ENCODE measurements at regions not wholly inside any gene's neighbourhood (a gene's known extent, or its start where the extent isn't known, plus 50 kb on each side); places are given as distances from the start of the nearest gene placed in this dataset.

- H3K4me3 ChIP-seq (ENCODE audit: low read depth in 1 of 2, low read length in 2 of 2): no peak overlapping the region
- H3K36me3 ChIP-seq (ENCODE audit: control insufficient read depth in 1 of 2, insufficient read depth in 2 of 2, low read length in 2 of 2): no peaks in the 10 kb centered on the region
- H3K4me1 ChIP-seq (ENCODE audit: control insufficient read depth in 1 of 2, insufficient read depth in 2 of 2, low read length in 2 of 2): no peaks in the 10 kb centered on the region
- no peak overlapping the region for H3K27ac ChIP-seq (ENCODE audit: low read depth, low read length)
- H3K27me3 ChIP-seq (ENCODE audit: control insufficient read depth in 1 of 2, insufficient read depth in 2 of 2, low read length in 2 of 2): no peaks in the 10 kb centered on the region
- H3K9ac ChIP-seq (ENCODE audit: low read depth in 1 of 2, low read length in 2 of 2): no peak overlapping the region
- peaks cover 0 to 10% of the 10 kb centered on the region in 2 donors for H3K9me3 ChIP-seq (ENCODE audit: control insufficient read depth in 1 of 2, low read length in 2 of 2)
Observed at GRCh38 chr18:78160961-78161656, 818.5 kb upstream of the SALL3 start.

- Histone ChIP-seq H3K27ac (ENCODE audit: low read depth, low read length) (no peak overlapping the region), H3K4me1 (ENCODE audit: control insufficient read depth in 1 of 2, insufficient read depth in 2 of 2, low read length in 2 of 2) (no peaks in the 10 kb centered on the region), H3K9ac (ENCODE audit: low read depth in 1 of 2, low read length in 2 of 2) (no peak overlapping the region), H3K27me3 (ENCODE audit: control insufficient read depth in 1 of 2, insufficient read depth in 2 of 2, low read length in 2 of 2) (no peaks in the 10 kb centered on the region), H3K9me3 (ENCODE audit: control insufficient read depth in 1 of 2, low read length in 2 of 2) (peaks cover 0 to 3% of the 10 kb centered on the region in 2 donors), H3K36me3 (ENCODE audit: control insufficient read depth in 1 of 2, insufficient read depth in 2 of 2, low read length in 2 of 2) (no peaks in the 10 kb centered on the region), H3K4me3 (ENCODE audit: low read depth in 1 of 2, low read length in 2 of 2) (no peak overlapping the region)
Observed at GRCh38 chr18:78165525-78165924, 814.1 kb upstream of the SALL3 start.

GRCh38 chr18:78168526-78168925 lies 811.1 kb upstream of the SALL3 start:
- no peak overlapping the region for H3K4me3 ChIP-seq (ENCODE audit: low read depth in 1 of 2, low read length in 2 of 2)
- H3K4me1 ChIP-seq (ENCODE audit: control insufficient read depth in 1 of 2, insufficient read depth in 2 of 2, low read length in 2 of 2): no peaks in the 10 kb centered on the region

GRCh38 chr18:78169174-78169864 lies 810.3 kb upstream of the SALL3 start:
- no peak overlapping the region for H3K9ac ChIP-seq (ENCODE audit: low read depth in 1 of 2, low read length in 2 of 2)
- no peaks in the 10 kb centered on the region for H3K36me3 ChIP-seq (ENCODE audit: control insufficient read depth in 1 of 2, insufficient read depth in 2 of 2, low read length in 2 of 2)
- H3K4me1 ChIP-seq (ENCODE audit: control insufficient read depth in 1 of 2, insufficient read depth in 2 of 2, low read length in 2 of 2): no peaks in the 10 kb centered on the region
- no peaks in the 10 kb centered on the region for H3K27me3 ChIP-seq (ENCODE audit: control insufficient read depth in 1 of 2, insufficient read depth in 2 of 2, low read length in 2 of 2)
- H3K9me3 ChIP-seq (ENCODE audit: control insufficient read depth in 1 of 2, low read length in 2 of 2): peaks cover 0 to 10% of the 10 kb centered on the region in 2 donors
- no peak overlapping the region for H3K27ac ChIP-seq (ENCODE audit: low read depth, low read length)
- H3K4me3 ChIP-seq (ENCODE audit: low read depth in 1 of 2, low read length in 2 of 2): no peak overlapping the region

More at GRCh38 chr18:78168526-78168925, 811.1 kb upstream of the SALL3 start:
- no peak overlapping the region for H3K27ac ChIP-seq (ENCODE audit: low read depth, low read length)
- no peak overlapping the region for H3K9ac ChIP-seq (ENCODE audit: low read depth in 1 of 2, low read length in 2 of 2)
- H3K9me3 ChIP-seq (ENCODE audit: control insufficient read depth in 1 of 2, low read length in 2 of 2): peaks cover 0 to 10% of the 10 kb centered on the region in 2 donors
- no peaks in the 10 kb centered on the region for H3K27me3 ChIP-seq (ENCODE audit: control insufficient read depth in 1 of 2, insufficient read depth in 2 of 2, low read length in 2 of 2)
- H3K36me3 ChIP-seq (ENCODE audit: control insufficient read depth in 1 of 2, insufficient read depth in 2 of 2, low read length in 2 of 2): no peaks in the 10 kb centered on the region

GRCh38 chr18:78171954-78172353 lies 807.7 kb upstream of the SALL3 start:
- Histone ChIP-seq H3K36me3 (ENCODE audit: control insufficient read depth in 1 of 2, insufficient read depth in 2 of 2, low read length in 2 of 2) (no peaks in the 10 kb centered on the region), H3K27me3 (ENCODE audit: control insufficient read depth in 1 of 2, insufficient read depth in 2 of 2, low read length in 2 of 2) (no peaks in the 10 kb centered on the region), H3K9ac (ENCODE audit: low read depth in 1 of 2, low read length in 2 of 2) (no peak overlapping the region), H3K9me3 (ENCODE audit: control insufficient read depth in 1 of 2, low read length in 2 of 2) (peaks cover 0 to 7% of the 10 kb centered on the region in 2 donors), H3K4me3 (ENCODE audit: low read depth in 1 of 2, low read length in 2 of 2) (no peak overlapping the region), H3K27ac (ENCODE audit: low read depth, low read length) (no peak overlapping the region), H3K4me1 (ENCODE audit: control insufficient read depth in 1 of 2, insufficient read depth in 2 of 2, low read length in 2 of 2) (no peaks in the 10 kb centered on the region)

GRCh38 chr18:78174737-78175136 lies 804.9 kb upstream of the SALL3 start:
- no peaks in the 10 kb centered on the region for H3K27me3 ChIP-seq (ENCODE audit: control insufficient read depth in 1 of 2, insufficient read depth in 2 of 2, low read length in 2 of 2)
- no peak overlapping the region for H3K27ac ChIP-seq (ENCODE audit: low read depth, low read length)
- no peak overlapping the region for H3K9ac ChIP-seq (ENCODE audit: low read depth in 1 of 2, low read length in 2 of 2)
- H3K4me3 ChIP-seq (ENCODE audit: low read depth in 1 of 2, low read length in 2 of 2): no peak overlapping the region
- no peaks in the 10 kb centered on the region for H3K4me1 ChIP-seq (ENCODE audit: control insufficient read depth in 1 of 2, insufficient read depth in 2 of 2, low read length in 2 of 2)
- H3K9me3 ChIP-seq (ENCODE audit: control insufficient read depth in 1 of 2, low read length in 2 of 2): peaks cover 0 to 9% of the 10 kb centered on the region in 2 donors
- H3K36me3 ChIP-seq (ENCODE audit: control insufficient read depth in 1 of 2, insufficient read depth in 2 of 2, low read length in 2 of 2): no peaks in the 10 kb centered on the region

GRCh38 chr18:78178812-78179211 lies 800.8 kb upstream of the SALL3 start:
- H3K9me3 ChIP-seq (ENCODE audit: control insufficient read depth in 1 of 2, low read length in 2 of 2): peaks cover 0 to 6% of the 10 kb centered on the region in 2 donors
- no peaks in the 10 kb centered on the region for H3K4me1 ChIP-seq (ENCODE audit: control insufficient read depth in 1 of 2, insufficient read depth in 2 of 2, low read length in 2 of 2)
- no peaks in the 10 kb centered on the region for H3K27me3 ChIP-seq (ENCODE audit: control insufficient read depth in 1 of 2, insufficient read depth in 2 of 2, low read length in 2 of 2)
- no peak overlapping the region for H3K9ac ChIP-seq (ENCODE audit: low read depth in 1 of 2, low read length in 2 of 2)
- no peak overlapping the region for H3K4me3 ChIP-seq (ENCODE audit: low read depth in 1 of 2, low read length in 2 of 2)
- H3K36me3 ChIP-seq (ENCODE audit: control insufficient read depth in 1 of 2, insufficient read depth in 2 of 2, low read length in 2 of 2): no peaks in the 10 kb centered on the region
- no peak overlapping the region for H3K27ac ChIP-seq (ENCODE audit: low read depth, low read length)

GRCh38 chr18:78180741-78181140 lies 798.9 kb upstream of the SALL3 start:
- Histone ChIP-seq H3K9ac (ENCODE audit: low read depth in 1 of 2, low read length in 2 of 2) (no peak overlapping the region), H3K4me3 (ENCODE audit: low read depth in 1 of 2, low read length in 2 of 2) (no peak overlapping the region), H3K36me3 (ENCODE audit: control insufficient read depth in 1 of 2, insufficient read depth in 2 of 2, low read length in 2 of 2) (no peaks in the 10 kb centered on the region), H3K27ac (ENCODE audit: low read depth, low read length) (no peak overlapping the region), H3K9me3 (ENCODE audit: control insufficient read depth in 1 of 2, low read length in 2 of 2) (peaks cover 0 to 9% of the 10 kb centered on the region in 2 donors), H3K4me1 (ENCODE audit: control insufficient read depth in 1 of 2, insufficient read depth in 2 of 2, low read length in 2 of 2) (no peaks in the 10 kb centered on the region), H3K27me3 (ENCODE audit: control insufficient read depth in 1 of 2, insufficient read depth in 2 of 2, low read length in 2 of 2) (no peaks in the 10 kb centered on the region)

- Histone ChIP-seq H3K27ac (ENCODE audit: low read depth, low read length) (no peak overlapping the region), H3K4me1 (ENCODE audit: control insufficient read depth in 1 of 2, insufficient read depth in 2 of 2, low read length in 2 of 2) (no peaks in the 10 kb centered on the region), H3K36me3 (ENCODE audit: control insufficient read depth in 1 of 2, insufficient read depth in 2 of 2, low read length in 2 of 2) (no peaks in the 10 kb centered on the region), H3K4me3 (ENCODE audit: low read depth in 1 of 2, low read length in 2 of 2) (no peak overlapping the region), H3K9me3 (ENCODE audit: control insufficient read depth in 1 of 2, low read length in 2 of 2) (peaks cover 0 to 7% of the 10 kb centered on the region in 2 donors), H3K27me3 (ENCODE audit: control insufficient read depth in 1 of 2, insufficient read depth in 2 of 2, low read length in 2 of 2) (no peaks in the 10 kb centered on the region), H3K9ac (ENCODE audit: low read depth in 1 of 2, low read length in 2 of 2) (no peak overlapping the region)
Observed at GRCh38 chr18:78183815-78184214, 795.8 kb upstream of the SALL3 start.

- Histone ChIP-seq H3K27me3 (ENCODE audit: control insufficient read depth in 1 of 2, insufficient read depth in 2 of 2, low read length in 2 of 2) (no peaks in the 10 kb centered on the region), H3K9ac (ENCODE audit: low read depth in 1 of 2, low read length in 2 of 2) (no peak overlapping the region), H3K4me3 (ENCODE audit: low read depth in 1 of 2, low read length in 2 of 2) (no peak overlapping the region), H3K27ac (ENCODE audit: low read depth, low read length) (no peak overlapping the region), H3K36me3 (ENCODE audit: control insufficient read depth in 1 of 2, insufficient read depth in 2 of 2, low read length in 2 of 2) (no peaks in the 10 kb centered on the region), H3K4me1 (ENCODE audit: control insufficient read depth in 1 of 2, insufficient read depth in 2 of 2, low read length in 2 of 2) (no peaks in the 10 kb centered on the region), H3K9me3 (ENCODE audit: control insufficient read depth in 1 of 2, low read length in 2 of 2) (peaks cover 0 to 3% of the 10 kb centered on the region in 2 donors)
Observed at GRCh38 chr18:78191276-78191675, 788.3 kb upstream of the SALL3 start.

Data from duodenal mucosa (tissue), 2 donors.